H1 (cell line): ENCODE measurements at regions not wholly inside any gene's neighbourhood (a gene's known extent, or its start where the extent isn't known, plus 50 kb on each side); places are given as distances from the start of the nearest gene placed in this dataset.

Experiments
- SP1 ChIP-seq: IDR thresholded peaks from 2 replicates; pipeline ENCODE4 v1.6.1; 2011; ENCODE audit warnings: low read depth, low read length

DNA sequence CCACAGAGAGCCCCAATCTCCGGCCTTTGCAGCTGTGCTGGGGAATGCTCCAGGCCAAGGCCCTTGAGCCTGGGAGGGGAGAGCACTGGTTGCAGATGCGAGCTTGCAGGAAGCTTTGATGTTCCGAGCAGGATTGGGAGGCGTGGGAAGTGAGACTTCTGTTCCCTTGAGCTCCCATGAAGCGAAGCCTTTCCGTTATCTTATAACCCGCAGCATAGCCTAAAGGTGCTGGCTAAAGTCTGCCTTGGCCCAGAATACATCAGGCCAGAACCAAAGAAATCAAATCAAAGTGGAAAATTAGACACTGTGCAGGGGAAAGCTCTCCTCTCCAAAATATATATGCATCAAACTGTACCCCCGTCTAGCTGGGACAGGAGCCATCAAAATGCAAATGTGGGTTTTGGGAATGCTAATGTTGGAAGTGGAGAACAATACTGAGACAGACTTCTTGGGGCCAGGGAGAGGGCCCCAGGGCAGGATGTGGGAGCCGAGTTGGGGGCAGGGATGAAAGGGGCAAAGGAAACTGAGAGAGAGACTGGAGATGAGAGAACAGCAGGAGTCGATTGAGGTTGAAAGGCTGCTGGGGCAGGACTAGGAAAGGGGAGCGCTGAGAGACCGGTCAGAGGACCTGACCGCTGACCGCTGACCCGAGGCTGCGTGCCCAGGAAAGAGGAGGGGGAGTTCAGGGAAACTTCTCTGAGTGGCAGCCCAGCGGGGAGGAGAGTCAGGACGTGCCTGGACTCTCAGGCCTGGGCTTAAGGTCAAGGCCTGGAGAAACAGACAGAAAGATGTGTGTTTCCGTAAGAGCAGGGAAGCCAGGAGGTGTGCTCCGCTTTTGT is 152.2 kb upstream of the PARP11 start (continued):
- TF ChIP-seq SP1: peak; percentile 89; the same call in 1 of the 2 replicates
